ENCODE measurements at regions not wholly inside any gene's neighbourhood (a gene's known extent, or its start where the extent isn't known, plus 50 kb on each side); places are given as distances from the start of the nearest gene placed in this dataset.

GRCh38 chr5:162664846-162665245 is 597.3 kb downstream of the GABRG2 start:
- TF ChIP-seq EZH2 (IDR thresholded peaks at IDR 0.05; ENCODE audit: low read length, missing control alignments) (no peak), CTCF (conservative IDR thresholded peaks at IDR 0.05 in 1 of 2, IDR thresholded peaks at IDR 0.05 in 1 of 2; ENCODE audit: low read depth in 1 of 2, low read length in 2 of 2) (no peak)
